ES-I3 (cell line): ENCODE measurements at regions not wholly inside any gene's neighbourhood (a gene's known extent, or its start where the extent isn't known, plus 50 kb on each side); places are given as distances from the start of the nearest gene placed in this dataset.
"Not testable (repeated sequence)": the region's sequence is repeated elsewhere in the genome, so short reads cannot be mapped to it uniquely, and the experiment has no call there.

Experiments
- H3K36me3 ChIP-seq: 2 replicates; pipeline ENCODE4 v1.6.1; 2013; ENCODE audit warnings: mild to moderate bottlenecking, low read length, control low read depth, moderate library complexity; ENCODE audit not compliant: insufficient read depth
- H3K4me1 ChIP-seq: 2 replicates; pipeline ENCODE4 v1.6.1; 2013; ENCODE audit warnings: mild to moderate bottlenecking, control low read depth, low read length; ENCODE audit not compliant: insufficient read depth
- H3K9ac ChIP-seq: 2 replicates; pipeline ENCODE4 v1.6.1; 2013; ENCODE audit warnings: low read depth, mild to moderate bottlenecking, low read length, moderate library complexity
- H3K9me3 ChIP-seq: 2 replicates; pipeline ENCODE4 v1.6.1; 2013; ENCODE audit warnings: mild to moderate bottlenecking, low read length, moderate library complexity; ENCODE audit not compliant: control insufficient read depth, insufficient read depth

DNA sequence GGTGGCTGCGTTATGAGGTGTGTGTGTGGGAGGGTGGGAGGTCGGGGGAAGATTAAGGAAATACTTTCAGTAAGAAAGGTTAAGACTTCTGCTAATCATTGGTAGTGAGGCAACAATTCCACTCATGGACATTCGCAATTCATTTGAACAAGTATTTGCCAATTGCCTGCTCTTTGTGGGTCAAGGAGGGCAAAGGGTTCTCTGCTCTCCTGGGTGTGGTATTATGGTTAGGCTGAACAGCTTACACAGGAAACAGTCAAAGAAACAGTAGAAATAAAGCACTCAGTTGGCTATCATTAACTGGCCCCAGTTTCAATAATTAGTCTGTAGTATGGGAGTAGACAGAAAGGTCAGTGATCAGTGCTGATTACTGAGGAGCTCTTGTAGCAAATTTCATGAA, 357.0 kb upstream of the FANCL start:
- H3K36me3 ChIP-seq = no peaks in the 10 kb centered on the region
- H3K4me1 ChIP-seq = no peaks in the 10 kb centered on the region
- H3K9ac ChIP-seq = no peak overlapping the region
- H3K9me3 ChIP-seq = no peaks in the 10 kb centered on the region

GRCh38 chr2:58595714-58596113, 354.6 kb upstream of the FANCL start:
- no peak overlapping the region for H3K9ac ChIP-seq
- H3K4me1 ChIP-seq = no peaks in the 10 kb centered on the region
- no peaks in the 10 kb centered on the region for H3K36me3 ChIP-seq
- H3K9me3 ChIP-seq = no peaks in the 10 kb centered on the region

- Histone ChIP-seq H3K9me3 (no peaks in the 10 kb centered on the region), H3K36me3 (no peaks in the 10 kb centered on the region), H3K9ac (no peak overlapping the region), H3K4me1 (no peaks in the 10 kb centered on the region)
These were observed 353.6 kb upstream of the FANCL start for GRCh38 chr2:58594762-58595161.

GRCh38 chr2:58594175-58594574, 353.1 kb upstream of the FANCL start:
- Histone ChIP-seq H3K36me3 (no peaks in the 10 kb centered on the region), H3K4me1 (no peaks in the 10 kb centered on the region), H3K9ac (no peak overlapping the region), H3K9me3 (no peaks in the 10 kb centered on the region)

DNA sequence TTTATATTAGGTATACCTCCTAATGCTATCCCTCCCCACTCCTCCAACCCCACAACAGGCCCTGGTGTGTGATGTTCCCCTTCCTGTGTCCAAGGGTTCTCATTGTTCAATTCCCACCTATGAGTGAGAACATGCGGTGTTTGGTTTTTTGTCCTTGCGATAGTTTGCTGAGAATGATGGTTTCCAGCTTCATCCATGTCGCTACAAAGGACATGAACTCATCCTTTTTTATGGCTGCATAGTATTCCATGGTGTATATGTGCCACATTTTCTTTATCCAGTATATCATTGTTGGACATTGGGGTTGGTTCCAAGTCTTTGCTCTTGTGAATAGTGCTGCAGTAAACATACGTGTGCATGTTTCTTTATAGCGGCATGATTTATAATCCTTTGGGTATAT, 345.1 kb upstream of the FANCL start:
- H3K9me3 ChIP-seq, H3K4me1 ChIP-seq, H3K9ac ChIP-seq, H3K36me3 ChIP-seq: not testable (repeated sequence)

DNA sequence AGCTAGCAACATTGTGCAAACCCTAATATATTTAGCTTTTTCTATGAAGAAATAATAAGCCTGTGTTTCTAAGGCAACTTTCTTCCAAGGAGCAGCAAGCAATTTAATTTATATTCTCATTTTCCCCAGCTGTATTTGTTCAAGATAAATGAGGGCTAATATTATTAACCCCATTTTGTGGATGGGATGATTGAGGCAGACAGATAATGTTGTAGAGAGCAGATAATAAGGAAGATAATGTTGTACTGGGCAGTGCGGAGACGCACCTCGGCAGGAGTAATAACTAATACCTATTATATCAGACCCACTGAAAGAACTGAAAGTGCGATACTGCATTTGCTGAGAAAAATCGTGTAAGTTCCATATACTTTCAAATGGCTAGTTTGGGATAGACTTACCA, 344.1 kb upstream of the FANCL start:
- Histone ChIP-seq H3K36me3 (no peaks in the 10 kb centered on the region), H3K9ac (no peak overlapping the region), H3K9me3 (no peaks in the 10 kb centered on the region), H3K4me1 (no peaks in the 10 kb centered on the region)

- H3K36me3 ChIP-seq = no peaks in the 10 kb centered on the region
- no peaks in the 10 kb centered on the region for H3K4me1 ChIP-seq
- no peaks in the 10 kb centered on the region for H3K9me3 ChIP-seq
- no peak overlapping the region for H3K9ac ChIP-seq
These were observed 343.5 kb upstream of the FANCL start for GRCh38 chr2:58584606-58585118.

DNA sequence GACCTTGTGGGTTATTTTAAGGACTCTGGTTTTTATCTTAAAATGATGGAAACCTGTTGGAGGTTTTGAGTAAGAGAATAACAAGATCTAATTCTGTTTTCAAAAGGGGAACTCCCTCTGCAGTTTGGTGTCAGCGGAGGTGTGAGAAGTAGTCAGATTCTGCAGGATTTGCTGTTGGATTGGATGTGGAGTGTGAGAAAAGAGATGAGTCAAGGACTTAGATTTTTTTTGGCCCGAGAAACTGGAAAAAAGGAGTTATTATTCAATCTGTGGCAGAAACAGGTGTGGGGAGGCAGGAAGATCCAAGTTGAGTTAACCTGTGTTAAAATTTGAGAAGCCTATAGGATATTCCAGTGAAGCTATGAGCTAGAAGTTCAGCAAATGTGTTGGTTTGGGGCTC, 337.2 kb upstream of the FANCL start:
- Histone ChIP-seq H3K9ac (no peak overlapping the region), H3K36me3 (no peaks in the 10 kb centered on the region), H3K4me1 (no peaks in the 10 kb centered on the region), H3K9me3 (no peaks in the 10 kb centered on the region)

DNA sequence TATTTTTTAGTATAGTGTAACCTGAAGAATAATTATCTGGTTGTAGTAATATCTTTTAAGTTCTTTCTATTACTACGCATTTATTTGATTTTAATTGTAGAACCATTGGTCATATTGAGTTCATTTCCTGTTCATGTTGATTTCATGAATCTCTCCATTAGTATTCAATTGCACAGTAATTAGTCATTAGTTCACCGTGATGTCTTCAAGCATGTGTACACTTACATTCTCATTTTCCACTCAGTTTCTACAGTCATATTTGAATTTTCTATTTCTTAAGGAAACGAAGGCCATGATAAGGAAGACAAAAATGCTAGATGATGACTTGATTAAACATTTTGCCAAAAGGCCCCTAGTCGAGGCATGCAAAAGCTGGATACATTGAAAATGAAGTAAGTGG, 333.7 kb upstream of the FANCL start:
- Histone ChIP-seq H3K9me3 (no peaks in the 10 kb centered on the region), H3K4me1 (peaks cover 3% of the 10 kb centered on the region; the same call in 1 of the 2 replicates), H3K36me3 (no peaks in the 10 kb centered on the region), H3K9ac (no peak overlapping the region)

GRCh38 chr2:58572731-58573130, 331.6 kb upstream of the FANCL start:
- Histone ChIP-seq H3K9ac (no peak overlapping the region), H3K9me3 (no peaks in the 10 kb centered on the region), H3K36me3 (no peaks in the 10 kb centered on the region), H3K4me1 (peaks cover 15% of the 10 kb centered on the region)

- Histone ChIP-seq H3K36me3 (no peaks in the 10 kb centered on the region), H3K9ac (no peak overlapping the region), H3K4me1 (peaks cover 15% of the 10 kb centered on the region), H3K9me3 (no peaks in the 10 kb centered on the region)
These were observed 330.2 kb upstream of the FANCL start for GRCh38 chr2:58571181-58571852.

GRCh38 chr2:58569475-58570185, 328.5 kb upstream of the FANCL start:
- Histone ChIP-seq H3K4me1 (peaks cover 15% of the 10 kb centered on the region), H3K9me3 (no peaks in the 10 kb centered on the region), H3K36me3 (no peaks in the 10 kb centered on the region), H3K9ac (no peak overlapping the region)

DNA sequence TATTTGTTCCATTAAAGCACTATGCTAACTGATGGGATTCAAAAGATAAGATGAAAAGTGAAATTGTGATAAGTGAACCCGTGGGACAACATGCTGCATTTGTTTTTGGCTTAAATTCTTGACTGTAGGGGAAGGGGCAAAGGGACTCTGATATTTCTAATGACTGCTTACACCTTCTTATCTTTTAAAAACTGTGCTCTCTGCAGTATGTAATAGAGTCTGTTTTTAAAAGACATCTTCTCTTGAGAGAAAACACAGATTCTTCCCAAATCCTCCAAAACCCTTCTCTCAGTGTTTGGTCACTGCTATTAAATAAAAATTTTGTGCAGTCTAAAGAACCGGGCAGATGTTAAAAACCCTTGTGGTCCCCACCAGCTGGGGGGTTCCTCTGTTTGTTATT, 327.8 kb upstream of the FANCL start:
- Histone ChIP-seq H3K9me3 (no peaks in the 10 kb centered on the region), H3K9ac (no peak overlapping the region), H3K36me3 (no peaks in the 10 kb centered on the region), H3K4me1 (peaks cover 15% of the 10 kb centered on the region)

DNA sequence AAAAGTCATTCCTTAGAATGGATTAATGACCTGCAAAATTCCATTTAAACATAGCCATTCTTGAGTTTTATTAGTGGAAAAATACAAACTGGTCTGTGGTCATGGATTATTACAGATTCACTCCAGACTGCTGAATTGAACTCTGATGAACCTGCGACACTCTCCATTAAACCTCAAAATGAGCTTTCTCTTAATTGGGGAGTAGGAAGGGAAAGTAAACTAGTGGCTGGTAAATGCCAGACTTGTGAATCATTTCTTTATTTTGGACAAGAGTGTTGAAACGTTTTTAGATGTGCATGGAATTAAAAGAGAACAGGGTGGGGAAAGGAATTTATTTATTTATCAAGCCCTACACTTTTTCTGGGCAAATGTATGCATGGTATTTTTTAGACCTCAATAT, 321.2 kb upstream of the FANCL start:
- H3K4me1 ChIP-seq = peaks cover 4% of the 10 kb centered on the region; the same call in 1 of the 2 replicates
- H3K9me3 ChIP-seq = no peaks in the 10 kb centered on the region

GRCh38 chr2:58560531-58560930, 319.4 kb upstream of the FANCL start:
- no peaks in the 10 kb centered on the region for H3K9me3 ChIP-seq
- no peak overlapping the region for H3K9ac ChIP-seq
- H3K36me3 ChIP-seq = no peaks in the 10 kb centered on the region
- H3K4me1 ChIP-seq = peaks cover 4% of the 10 kb centered on the region; the same call in 1 of the 2 replicates

More for the DNA sequence above, 321.2 kb upstream of the FANCL start:
- Histone ChIP-seq H3K9ac (no peak overlapping the region), H3K36me3 (no peaks in the 10 kb centered on the region)
